Astrocyte (in vitro differentiated cells and primary cell): ENCODE measurements at regions not wholly inside any gene's neighbourhood (a gene's known extent, or its start where the extent isn't known, plus 50 kb on each side); places are given as distances from the start of the nearest gene placed in this dataset.

Source experiments
- CTCF ChIP-seq: IDR thresholded peaks from 2 replicates; pipeline ENCODE4 v1.5.1; 2011; ENCODE audit warnings: low read depth, mild to moderate bottlenecking, inconsistent platforms, low read length, moderate library complexity; ENCODE audit not compliant: insufficient read depth
- EZH2 ChIP-seq: IDR thresholded peaks from 2 replicates; pipeline ENCODE4 v1.6.1; 2012; ENCODE audit warnings: mild to moderate bottlenecking, low read length, inconsistent platforms; ENCODE audit not compliant: insufficient read depth

GRCh38 chr5:27172693-27173092 lies 134.3 kb upstream of the CDH9 start:
- no peak for TF ChIP-seq CTCF
- TF ChIP-seq EZH2, result no peak
